ENCODE measurements at regions not wholly inside any gene's neighbourhood (a gene's known extent, or its start where the extent isn't known, plus 50 kb on each side); places are given as distances from the start of the nearest gene placed in this dataset.

GRCh38 chr22:49102367-49102766 is 725.3 kb downstream of the BRD1 start:
- no peaks in the 10 kb centered on the region for H3K4me1 Mint-ChIP-seq
- H3K36me3 ChIP-seq (replicated peaks in 1 of 2; ENCODE audit: control extremely low read depth in 1 of 2, control insufficient read depth in 1 of 2, extremely low read depth in 1 of 2, insufficient read depth in 2 of 2, low read length in 1 of 2): no peaks in the 10 kb centered on the region
- intact Hi-C loops (cut with micrococcal nuclease): no loop called here
- no peak overlapping the region for H3K9ac ChIP-seq (ENCODE audit: low read length)
- H3K4me2 ChIP-seq (replicated peaks; ENCODE audit: low read depth, low read length, poor library complexity, severe bottlenecking): no peak overlapping the region
- no peak overlapping the region for H3K27ac ChIP-seq (ENCODE audit: low read length in 2 of 2)
- no peaks in the 10 kb centered on the region for H3K79me2 ChIP-seq (ENCODE audit: control insufficient read depth, insufficient read depth, low read length)
- ChIA-PET POLR2A (no interaction called here), CTCF (no interaction called here)
- peaks cover 17% of the 10 kb centered on the region for H3K27me3 Mint-ChIP-seq
- H3K4me3 ChIP-seq (ENCODE audit: control extremely low read depth in 1 of 5, extremely low read depth in 1 of 5, insufficient read depth in 1 of 5, low read depth in 2 of 5, low read length in 4 of 5): no peak overlapping the region
- no peak overlapping the region for H3K27ac Mint-ChIP-seq
- H3K9me3 Mint-ChIP-seq (ENCODE audit: insufficient read depth): no peaks in the 10 kb centered on the region
- H4K20me1 ChIP-seq (ENCODE audit: control insufficient read depth, insufficient read depth, low read length, poor library complexity, severe bottlenecking): no peaks in the 10 kb centered on the region
- TF ChIP-seq EZH2 (IDR thresholded peaks at IDR 0.05; ENCODE audit: borderline replicate concordance, insufficient read depth, low read depth, low read length, poor library complexity, severe bottlenecking) (no peak), CTCF (IDR thresholded peaks at IDR 0.05) (no peak)
- no peak for DNase-seq
- H3K4me1 ChIP-seq (ENCODE audit: control insufficient read depth in 2 of 2, insufficient read depth in 2 of 2, low read length in 2 of 2): no peaks in the 10 kb centered on the region
- no peak for ATAC-seq (ENCODE audit: low read depth)
- no peak overlapping the region for H3K4me3 Mint-ChIP-seq
- no peak overlapping the region for H2AFZ ChIP-seq (ENCODE audit: insufficient read depth, low read depth, low read length, poor library complexity, severe bottlenecking)
- peaks cover 0 to 3% (median 0%) of the 10 kb centered on the region in 3 donors for H3K9me3 ChIP-seq (ENCODE audit: control extremely low read depth in 1 of 3, control insufficient read depth in 2 of 3, insufficient read depth in 1 of 3, low read length in 2 of 3)
- no peaks in the 10 kb centered on the region for H3K27me3 ChIP-seq (replicated peaks in 1 of 4; ENCODE audit: control extremely low read depth in 1 of 4, control insufficient read depth in 3 of 4, insufficient read depth in 4 of 4, low read length in 3 of 4)
- 91% methylated on average over 20 of the region's 20 CpGs for WGBS (ENCODE audit: insufficient coverage)

- no peaks in the 10 kb centered on the region for H3K4me1 ChIP-seq (ENCODE audit: control insufficient read depth in 2 of 2, insufficient read depth in 2 of 2, low read length in 2 of 2)
Measured at GRCh38 chr22:49101873-49102272, 725.8 kb downstream of the BRD1 start.

More at GRCh38 chr22:49101873-49102272, 725.8 kb downstream of the BRD1 start:
- no peak overlapping the region for H3K4me2 ChIP-seq (replicated peaks; ENCODE audit: low read depth, low read length, poor library complexity, severe bottlenecking)
- DNase-seq: no peak
- H3K36me3 ChIP-seq (replicated peaks in 1 of 2; ENCODE audit: control extremely low read depth in 1 of 2, control insufficient read depth in 1 of 2, extremely low read depth in 1 of 2, insufficient read depth in 2 of 2, low read length in 1 of 2): no peaks in the 10 kb centered on the region
- WGBS (ENCODE audit: insufficient coverage): 75% methylated on average over 7 of the region's 8 CpGs
- H3K79me2 ChIP-seq (ENCODE audit: control insufficient read depth, insufficient read depth, low read length): no peaks in the 10 kb centered on the region
- Mint-ChIP-seq H3K27me3 (peaks cover 17% of the 10 kb centered on the region), H3K4me3 (no peak overlapping the region), H3K27ac (no peak overlapping the region), H3K4me1 (no peaks in the 10 kb centered on the region), H3K9me3 (ENCODE audit: insufficient read depth) (no peaks in the 10 kb centered on the region)
- H2AFZ ChIP-seq (ENCODE audit: insufficient read depth, low read depth, low read length, poor library complexity, severe bottlenecking): no peak overlapping the region
- no peak overlapping the region for H3K27ac ChIP-seq (ENCODE audit: low read length in 2 of 2)
- H4K20me1 ChIP-seq (ENCODE audit: control insufficient read depth, insufficient read depth, low read length, poor library complexity, severe bottlenecking): no peaks in the 10 kb centered on the region
- ChIA-PET POLR2A (no interaction called here), CTCF (no interaction called here)
- H3K9ac ChIP-seq (ENCODE audit: low read length): no peak overlapping the region
- no peak overlapping the region for H3K4me3 ChIP-seq (ENCODE audit: control extremely low read depth in 1 of 5, extremely low read depth in 1 of 5, insufficient read depth in 1 of 5, low read depth in 2 of 5, low read length in 4 of 5)
- TF ChIP-seq EZH2 (IDR thresholded peaks at IDR 0.05; ENCODE audit: borderline replicate concordance, insufficient read depth, low read depth, low read length, poor library complexity, severe bottlenecking): no peak
- TF ChIP-seq CTCF (IDR thresholded peaks at IDR 0.05): no peak
- intact Hi-C loops (cut with micrococcal nuclease): no loop called here
- H3K9me3 ChIP-seq (ENCODE audit: control extremely low read depth in 1 of 3, control insufficient read depth in 2 of 3, insufficient read depth in 1 of 3, low read length in 2 of 3): peaks cover 0 to 3% (median 0%) of the 10 kb centered on the region in 3 donors
- no peak for ATAC-seq (ENCODE audit: low read depth)
- H3K27me3 ChIP-seq (replicated peaks in 1 of 4; ENCODE audit: control extremely low read depth in 1 of 4, control insufficient read depth in 3 of 4, insufficient read depth in 4 of 4, low read length in 3 of 4): no peaks in the 10 kb centered on the region
